ENCODE measurements at regions not wholly inside any gene's neighbourhood (a gene's known extent, or its start where the extent isn't known, plus 50 kb on each side); places are given as distances from the start of the nearest gene placed in this dataset.

DNA sequence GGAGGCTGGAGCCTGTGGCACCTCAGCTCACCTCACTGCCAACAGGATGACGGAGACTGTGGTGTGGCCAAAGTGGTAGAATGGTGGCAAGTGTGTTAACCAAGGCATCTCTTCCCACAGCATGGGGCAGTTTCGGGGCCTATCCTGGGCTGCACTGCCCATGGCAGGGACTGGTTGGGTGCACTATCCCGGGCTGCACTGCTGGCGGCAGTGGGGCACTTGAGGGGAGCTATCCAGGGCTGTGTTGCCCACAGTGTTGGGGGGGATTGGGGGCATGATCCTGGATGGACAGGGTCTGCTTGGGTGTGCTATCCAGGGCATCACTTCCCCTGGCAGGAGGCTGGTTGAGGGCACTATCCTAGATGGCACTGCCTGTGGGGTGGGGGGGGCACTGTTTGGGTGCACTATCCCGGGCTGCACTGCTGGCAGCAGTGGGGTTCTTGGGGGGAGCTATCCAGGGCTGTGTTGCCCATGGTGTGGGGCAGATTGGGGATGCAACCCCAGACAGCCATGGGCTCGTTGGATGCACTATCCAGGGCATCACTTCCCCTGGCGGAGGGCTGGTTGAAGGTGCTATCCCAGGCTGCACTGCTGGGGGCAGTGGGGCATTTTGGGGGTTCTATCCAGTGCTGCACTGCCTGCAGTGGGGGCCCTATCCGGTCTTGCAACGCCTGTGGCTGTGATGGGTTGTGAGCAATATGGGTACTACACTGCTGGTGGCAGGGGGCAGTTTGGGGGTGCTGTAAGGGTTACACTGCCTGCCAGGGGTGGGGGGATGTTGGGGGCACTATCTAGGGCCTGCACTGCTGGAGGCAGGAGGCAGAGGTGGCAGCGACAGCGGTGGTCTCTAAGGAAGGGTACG lies 129.7 kb downstream of the ZNF248 start:
- TF ChIP-seq ZNF138 (CRISPR knock-in tag; conservative IDR thresholded peaks at IDR 0.05) (no peak), GRHL2 (CRISPR knock-in tag; IDR thresholded peaks at IDR 0.05; ENCODE audit: insufficient replicate concordance, severe bottlenecking) (no peak), NR2C2 (CRISPR knock-in tag; IDR thresholded peaks at IDR 0.05) (no peak), CREB1 (CRISPR knock-in tag; IDR thresholded peaks at IDR 0.05) (no peak)
- TF ChIP-seq, protein P1, sequence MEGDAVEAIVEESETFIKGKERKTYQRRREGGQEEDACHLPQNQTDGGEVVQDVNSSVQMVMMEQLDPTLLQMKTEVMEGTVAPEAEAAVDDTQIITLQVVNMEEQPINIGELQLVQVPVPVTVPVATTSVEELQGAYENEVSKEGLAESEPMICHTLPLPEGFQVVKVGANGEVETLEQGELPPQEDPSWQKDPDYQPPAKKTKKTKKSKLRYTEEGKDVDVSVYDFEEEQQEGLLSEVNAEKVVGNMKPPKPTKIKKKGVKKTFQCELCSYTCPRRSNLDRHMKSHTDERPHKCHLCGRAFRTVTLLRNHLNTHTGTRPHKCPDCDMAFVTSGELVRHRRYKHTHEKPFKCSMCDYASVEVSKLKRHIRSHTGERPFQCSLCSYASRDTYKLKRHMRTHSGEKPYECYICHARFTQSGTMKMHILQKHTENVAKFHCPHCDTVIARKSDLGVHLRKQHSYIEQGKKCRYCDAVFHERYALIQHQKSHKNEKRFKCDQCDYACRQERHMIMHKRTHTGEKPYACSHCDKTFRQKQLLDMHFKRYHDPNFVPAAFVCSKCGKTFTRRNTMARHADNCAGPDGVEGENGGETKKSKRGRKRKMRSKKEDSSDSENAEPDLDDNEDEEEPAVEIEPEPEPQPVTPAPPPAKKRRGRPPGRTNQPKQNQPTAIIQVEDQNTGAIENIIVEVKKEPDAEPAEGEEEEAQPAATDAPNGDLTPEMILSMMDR (IDR thresholded peaks at IDR 0.05), result no peak
- TF ChIP-seq, protein P2, sequence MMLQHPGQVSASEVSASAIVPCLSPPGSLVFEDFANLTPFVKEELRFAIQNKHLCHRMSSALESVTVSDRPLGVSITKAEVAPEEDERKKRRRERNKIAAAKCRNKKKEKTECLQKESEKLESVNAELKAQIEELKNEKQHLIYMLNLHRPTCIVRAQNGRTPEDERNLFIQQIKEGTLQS (CRISPR knock-in tag; conservative IDR thresholded peaks at IDR 0.05), result no peak
- TF ChIP-seq, protein P3, sequence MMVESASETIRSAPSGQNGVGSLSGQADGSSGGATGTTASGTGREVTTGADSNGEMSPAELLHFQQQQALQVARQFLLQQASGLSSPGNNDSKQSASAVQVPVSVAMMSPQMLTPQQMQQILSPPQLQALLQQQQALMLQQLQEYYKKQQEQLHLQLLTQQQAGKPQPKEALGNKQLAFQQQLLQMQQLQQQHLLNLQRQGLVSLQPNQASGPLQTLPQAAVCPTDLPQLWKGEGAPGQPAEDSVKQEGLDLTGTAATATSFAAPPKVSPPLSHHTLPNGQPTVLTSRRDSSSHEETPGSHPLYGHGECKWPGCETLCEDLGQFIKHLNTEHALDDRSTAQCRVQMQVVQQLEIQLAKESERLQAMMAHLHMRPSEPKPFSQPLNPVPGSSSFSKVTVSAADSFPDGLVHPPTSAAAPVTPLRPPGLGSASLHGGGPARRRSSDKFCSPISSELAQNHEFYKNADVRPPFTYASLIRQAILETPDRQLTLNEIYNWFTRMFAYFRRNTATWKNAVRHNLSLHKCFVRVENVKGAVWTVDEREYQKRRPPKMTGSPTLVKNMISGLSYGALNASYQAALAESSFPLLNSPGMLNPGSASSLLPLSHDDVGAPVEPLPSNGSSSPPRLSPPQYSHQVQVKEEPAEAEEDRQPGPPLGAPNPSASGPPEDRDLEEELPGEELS (CRISPR knock-in tag; IDR thresholded peaks at IDR 0.05), result no peak
